CD1c-positive myeloid dendritic cell (primary cell): ENCODE measurements at regions not wholly inside any gene's neighbourhood (a gene's known extent, or its start where the extent isn't known, plus 50 kb on each side); places are given as distances from the start of the nearest gene placed in this dataset.
"Not testable (repeated sequence)": the region's sequence is repeated elsewhere in the genome, so short reads cannot be mapped to it uniquely, and the experiment has no call there.

ENCODE experiments used
- DNase-seq: peaks from one replicate; pipeline ENCODE4 v3.0.0-alpha.2; 2016; ENCODE audit errors: extremely low spot score

GRCh38 chr9:75282047-75282446 is 193.7 kb downstream of the OSTF1 start:
- DNase-seq, result no peak

DNA sequence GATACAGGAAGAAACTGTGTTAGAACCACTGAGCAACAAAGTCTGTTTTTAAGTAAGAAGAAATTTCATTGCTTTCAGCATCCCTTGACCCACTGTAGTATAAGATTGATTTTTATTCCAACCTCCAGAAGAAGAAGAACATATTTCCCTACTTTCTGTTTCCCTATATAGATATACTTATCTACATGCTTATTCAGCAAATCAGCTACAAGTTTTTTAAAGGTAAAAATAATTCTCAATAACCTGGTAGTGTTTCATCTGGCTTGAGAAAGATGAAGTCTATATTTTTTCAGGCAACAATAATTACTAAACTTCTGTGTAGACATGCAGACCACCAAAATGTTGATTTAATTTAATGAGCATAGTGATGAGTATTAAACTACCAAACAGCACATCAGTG is 201.0 kb downstream of the OSTF1 start:
- DNase-seq, result no peak

GRCh38 chr9:75299324-75299723 is 211.0 kb downstream of the OSTF1 start:
- DNase-seq, result no peak

DNA sequence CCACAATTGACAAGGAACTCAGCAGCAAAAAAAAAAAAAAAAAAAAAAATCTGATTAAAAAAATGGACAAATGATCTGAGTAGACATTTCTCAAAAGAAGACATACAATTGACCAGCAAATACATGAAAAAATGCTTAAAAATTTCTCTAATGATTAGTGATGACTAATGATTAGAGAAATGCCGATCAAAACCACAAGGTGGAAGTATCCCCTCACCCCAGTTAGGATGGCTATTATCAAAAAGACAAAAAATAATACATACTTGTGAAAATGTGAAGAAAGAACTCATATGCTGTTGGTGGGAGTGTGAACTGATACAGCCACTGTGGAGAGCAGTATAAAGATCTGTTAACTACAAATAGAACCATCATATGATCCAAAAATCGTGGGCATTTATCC is 245.3 kb downstream of the OSTF1 start:
- DNase-seq, result no peak

DNA sequence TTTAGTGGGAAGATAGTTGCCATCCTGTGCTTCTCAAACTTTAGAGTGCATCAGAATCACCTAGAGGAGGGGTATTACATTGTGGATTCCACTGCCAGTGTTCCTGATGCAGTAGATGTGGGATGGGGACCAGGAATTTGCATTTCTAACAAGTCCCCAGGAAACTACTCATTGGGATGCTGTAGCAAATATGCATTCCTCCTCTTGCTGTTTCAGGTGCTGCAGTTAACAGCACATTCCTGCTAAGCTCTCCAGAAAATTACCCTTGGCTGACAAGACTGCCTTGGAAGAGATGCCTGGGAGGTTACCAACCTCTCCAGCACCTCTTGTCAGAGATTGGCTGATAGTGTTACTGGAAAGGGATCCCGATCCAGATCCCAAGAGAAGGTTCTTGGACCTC is 270.5 kb downstream of the OSTF1 start:
- DNase-seq, result no peak

GRCh38 chr9:75359638-75360037 is 271.3 kb downstream of the OSTF1 start:
- no peak for DNase-seq

DNA sequence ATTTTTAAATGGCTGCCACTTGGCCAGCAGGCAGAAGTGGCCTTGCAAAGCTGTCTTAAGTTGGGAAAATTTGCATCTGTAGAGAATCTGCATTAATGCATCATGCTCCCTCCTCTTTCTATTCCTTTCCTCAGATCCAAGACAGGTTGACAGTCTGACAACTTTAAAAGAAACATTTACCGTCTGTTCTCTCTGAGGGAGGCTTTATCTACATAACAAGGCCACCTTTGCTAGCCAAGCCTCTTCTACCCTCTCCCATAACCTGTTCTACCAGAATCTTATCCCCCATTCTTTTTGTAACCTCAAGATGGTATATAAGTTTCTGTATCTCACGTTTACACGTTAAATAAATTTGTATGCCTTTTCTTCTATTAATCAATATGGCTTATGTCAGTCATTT is 271.9 kb downstream of the OSTF1 start:
- DNase-seq, result no peak

- not testable (repeated sequence) for DNase-seq
Measured at GRCh38 chr9:75362446-75362845, 274.1 kb downstream of the OSTF1 start.

DNA sequence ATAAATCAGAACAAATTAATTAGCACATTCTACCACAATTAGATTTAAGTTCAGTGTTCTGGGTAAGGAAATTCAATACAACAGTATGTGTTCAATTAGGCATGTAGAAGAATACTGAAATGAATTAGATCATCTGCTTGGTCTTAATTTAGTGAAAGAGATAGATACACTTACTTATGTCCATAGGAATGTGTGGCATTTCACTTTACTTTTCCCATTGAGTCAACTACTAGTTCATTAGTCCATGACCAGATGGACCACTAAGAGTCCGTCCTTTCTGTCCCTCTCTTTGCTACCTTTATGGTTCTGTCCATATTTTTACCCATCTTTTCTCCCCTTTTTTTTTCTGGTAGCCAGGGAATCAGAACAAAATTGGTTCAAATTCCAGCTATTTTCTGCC is 276.9 kb downstream of the OSTF1 start:
- no peak for DNase-seq

GRCh38 chr9:75369989-75370388 is 281.7 kb downstream of the OSTF1 start:
- no peak for DNase-seq

DNA sequence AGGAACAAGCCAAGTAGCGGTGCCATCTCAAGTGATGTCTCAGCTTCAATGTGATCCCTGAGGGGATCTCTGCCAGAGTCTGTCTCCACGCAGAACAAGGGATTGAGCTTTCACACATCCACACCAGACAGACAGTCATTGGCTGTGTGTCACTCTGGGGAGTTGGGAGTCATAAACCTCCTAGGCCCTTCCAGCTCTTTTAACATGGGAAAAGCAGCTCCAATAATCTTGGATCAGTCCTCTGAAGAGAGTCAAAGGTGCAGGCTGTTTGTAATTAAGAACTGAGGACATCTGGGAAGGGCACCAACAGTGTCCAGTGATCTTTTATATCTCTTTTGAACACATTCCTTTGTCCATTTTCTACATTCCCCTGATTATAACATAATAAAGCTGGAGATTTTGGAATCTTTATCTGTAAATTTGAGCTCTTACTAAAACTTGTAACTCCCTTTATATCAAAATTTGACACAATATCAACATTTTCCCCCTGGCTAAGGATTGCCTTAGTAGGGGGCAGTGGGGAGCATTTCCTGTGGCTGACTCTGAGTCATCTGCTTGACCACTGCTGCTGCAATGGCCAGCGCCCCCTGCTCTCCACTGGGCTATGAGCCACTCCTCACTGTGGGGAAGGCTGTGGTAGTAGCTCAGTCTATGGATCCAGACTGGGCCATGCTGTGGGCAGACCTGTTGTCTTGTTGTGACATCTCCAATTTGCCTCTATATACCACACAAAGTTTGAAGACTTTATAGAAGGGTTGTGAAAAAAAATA is 284.4 kb downstream of the OSTF1 start:
- DNase-seq, result no peak

- no peak for DNase-seq
Measured at GRCh38 chr9:75376680-75377254, 288.5 kb downstream of the OSTF1 start.

DNA sequence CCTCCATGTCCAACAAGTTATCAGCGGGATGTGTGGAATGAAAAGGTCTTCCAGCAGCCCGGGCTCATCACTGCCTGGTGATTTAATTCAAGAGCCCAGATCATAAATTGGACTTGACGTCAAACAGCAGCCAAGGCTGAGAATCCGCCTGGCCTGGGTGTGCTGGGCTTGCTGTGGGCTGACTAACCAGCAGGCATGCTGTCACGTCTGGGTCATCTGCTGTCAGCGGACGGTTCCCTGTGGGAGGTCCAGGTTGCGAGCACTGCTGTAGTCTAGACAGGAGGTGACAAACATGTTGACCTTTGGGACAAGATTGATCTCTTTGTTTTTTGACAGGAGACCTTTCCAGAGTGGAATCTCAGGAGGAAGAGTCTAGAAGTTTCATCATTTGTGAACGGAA is 289.7 kb downstream of the OSTF1 start:
- DNase-seq, result no peak

GRCh38 chr9:75378926-75379325 is 290.6 kb downstream of the OSTF1 start:
- no peak for DNase-seq

DNA sequence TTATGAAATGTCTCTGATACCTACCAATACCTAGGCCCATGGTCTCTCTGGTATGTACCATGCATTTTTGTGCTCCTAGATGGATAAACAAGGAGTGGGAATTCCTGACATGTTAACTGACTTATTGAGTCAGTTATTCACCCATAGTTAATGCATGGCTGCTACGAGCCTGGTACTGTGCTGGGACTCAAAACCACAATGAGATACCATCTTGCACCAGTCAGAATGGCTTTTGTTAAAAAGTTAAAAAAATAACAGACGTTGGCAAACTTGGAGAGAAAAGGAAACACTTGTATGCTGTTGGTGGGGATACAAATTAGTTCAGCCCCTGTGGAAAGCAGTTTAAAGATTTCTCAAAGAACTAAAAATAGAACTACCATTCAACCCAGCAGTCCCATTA is 293.8 kb downstream of the OSTF1 start:
- no peak for DNase-seq

DNA sequence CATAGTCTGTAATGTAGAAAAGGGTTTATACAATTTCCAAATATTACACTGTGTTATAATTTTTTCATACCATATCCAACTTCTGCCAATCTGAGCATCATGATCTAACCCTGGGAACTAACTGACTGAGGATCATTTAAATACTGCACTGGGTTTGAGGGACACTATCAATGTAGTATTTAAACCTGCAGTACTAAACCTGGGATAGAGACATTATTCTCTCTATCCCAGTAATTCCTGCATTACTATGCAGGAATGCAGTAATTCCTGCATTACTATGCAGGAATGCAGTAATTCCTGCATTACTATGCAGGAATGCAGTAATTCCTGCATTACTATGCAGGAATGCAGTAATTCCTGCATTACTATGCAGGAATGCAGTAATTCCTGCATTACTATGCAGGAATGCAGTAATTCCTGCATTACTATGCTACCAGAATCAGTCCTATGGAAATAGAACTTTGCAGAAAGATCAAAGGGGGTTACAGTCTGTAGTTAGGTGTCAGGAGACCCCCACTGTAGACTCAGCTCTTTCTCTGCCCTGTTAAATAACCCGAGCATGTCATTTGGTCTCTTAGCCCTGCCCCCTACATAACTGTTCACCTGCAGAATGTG is 295.2 kb downstream of the OSTF1 start:
- not testable (repeated sequence) for DNase-seq

GRCh38 chr9:75385236-75385635 is 296.9 kb downstream of the OSTF1 start:
- no peak for DNase-seq

DNA sequence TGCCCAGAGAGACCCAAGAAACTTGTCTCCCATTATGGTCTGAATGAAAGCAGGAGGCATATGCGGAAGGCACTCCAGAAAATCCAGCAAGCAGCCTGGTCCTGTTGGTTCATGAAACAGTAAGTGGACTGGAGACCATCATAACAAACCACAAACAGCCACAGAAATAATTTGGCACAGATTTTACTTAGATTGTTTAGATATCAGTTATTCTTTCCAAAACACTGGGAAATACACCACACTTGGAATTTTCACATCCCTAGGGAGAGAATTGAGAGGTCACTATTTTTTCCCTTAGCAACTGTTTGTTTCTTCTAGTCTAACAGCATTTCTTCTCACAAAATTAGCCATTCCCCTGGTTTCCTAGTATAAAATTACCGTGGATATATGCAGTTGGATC is 300.8 kb downstream of the OSTF1 start:
- no peak for DNase-seq

- DNase-seq, result no peak
Measured at GRCh38 chr9:75390951-75391350, 302.6 kb downstream of the OSTF1 start.

- no peak for DNase-seq
Measured at GRCh38 chr9:75391497-75391896, 303.2 kb downstream of the OSTF1 start.

GRCh38 chr9:75395336-75395735 is 307.0 kb downstream of the OSTF1 start:
- no peak for DNase-seq

GRCh38 chr9:75397836-75398235 is 309.5 kb downstream of the OSTF1 start:
- no peak for DNase-seq

DNA sequence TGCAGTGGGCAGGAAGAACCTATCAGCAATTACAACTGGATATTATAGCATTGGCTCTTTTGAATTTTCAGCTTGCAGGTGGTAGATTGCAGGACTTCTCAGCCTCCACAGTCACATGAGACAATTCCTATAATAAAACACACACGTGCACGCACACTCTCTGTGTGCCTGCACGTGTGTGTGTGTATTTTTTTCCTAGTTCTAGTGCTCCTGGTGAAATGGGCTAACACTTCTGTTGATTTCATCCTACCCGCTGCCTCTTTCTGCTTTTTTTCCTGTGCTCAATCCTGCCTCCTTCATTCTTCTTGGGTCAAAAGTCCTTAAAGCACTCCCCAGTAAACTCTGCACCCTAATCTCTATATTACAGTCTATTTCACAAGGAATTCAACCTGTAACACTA is 320.1 kb downstream of the OSTF1 start:
- no peak for DNase-seq
